Vagina (tissue), 2 donors: ENCODE measurements at regions not wholly inside any gene's neighbourhood (a gene's known extent, or its start where the extent isn't known, plus 50 kb on each side); places are given as distances from the start of the nearest gene placed in this dataset.
"Not testable (repeated sequence)": the region's sequence is repeated elsewhere in the genome, so short reads cannot be mapped to it uniquely, and the experiment has no call there.

Experiments
- DNase-seq, 2 donors: peaks; one replicate each; pipeline ENCODE4 v3.0.0-alpha.2; 2017; ENCODE audit errors: extremely low spot score in 2 of 2
- H3K27ac ChIP-seq: fragments of 200-600 bp; sonication (generic); one replicate; pipeline ENCODE4 v1.5.1; 2019
- H3K27me3 ChIP-seq: fragments of 200-600 bp; sonication (generic); one replicate; pipeline ENCODE4 v1.5.1; 2019
- H3K36me3 ChIP-seq, 2 donors: fragments of 200-600 bp; sonication (generic); one replicate each; pipeline ENCODE4 v1.5.1; 2017 to 2019
- H3K4me1 ChIP-seq: fragments of 200-600 bp; sonication (generic); one replicate; pipeline ENCODE4 v1.5.1; 2019
- H3K4me3 ChIP-seq, 2 donors: fragments of 200-600 bp; sonication (generic); 1 replicate in 1 of 2; 2 replicates in 1 of 2; pipeline ENCODE4 v1.5.1; 2016 to 2019
- H3K9me3 ChIP-seq: fragments of 200-600 bp; sonication (generic); one replicate; pipeline ENCODE4 v1.5.1; 2019
- POLR2A ChIP-seq, 2 donors: fragments of 450-650 bp; IDR thresholded peaks; one replicate each; pipeline ENCODE4 v1.6.1; 2017; ENCODE audit warnings: antibody characterized with exemption in 2 of 2, mild to moderate bottlenecking in 2 of 2, moderate library complexity in 2 of 2
- POLR2AphosphoS5 ChIP-seq, 2 donors: sonication (generic); formaldehyde crosslinking; IDR thresholded peaks; one replicate each; pipeline ENCODE4 v1.9.0; 2017; ENCODE audit warnings: antibody characterized with exemption in 2 of 2, mild to moderate bottlenecking in 2 of 2, low read depth in 1 of 2; ENCODE audit not compliant: insufficient read depth in 1 of 2
- intact Hi-C: fragments of 100-400 bp; cut with DNase I; formaldehyde crosslinking; loops from one replicate; pipeline ENCODE4 v1.15.1; 2023
- TF ChIP-seq, protein P1 (sequence below), 3 experiments: fragments of 450-650 bp in 2 of 3; fragments of 200-600 bp in 1 of 3; sonication (generic) in 1 of 3; IDR thresholded peaks; one replicate each; pipeline ENCODE4 v1.5.1; 2017 to 2019; ENCODE audit warnings: antibody characterized with exemption in 3 of 3, mild to moderate bottlenecking in 2 of 3, moderate library complexity in 2 of 3

DNA sequence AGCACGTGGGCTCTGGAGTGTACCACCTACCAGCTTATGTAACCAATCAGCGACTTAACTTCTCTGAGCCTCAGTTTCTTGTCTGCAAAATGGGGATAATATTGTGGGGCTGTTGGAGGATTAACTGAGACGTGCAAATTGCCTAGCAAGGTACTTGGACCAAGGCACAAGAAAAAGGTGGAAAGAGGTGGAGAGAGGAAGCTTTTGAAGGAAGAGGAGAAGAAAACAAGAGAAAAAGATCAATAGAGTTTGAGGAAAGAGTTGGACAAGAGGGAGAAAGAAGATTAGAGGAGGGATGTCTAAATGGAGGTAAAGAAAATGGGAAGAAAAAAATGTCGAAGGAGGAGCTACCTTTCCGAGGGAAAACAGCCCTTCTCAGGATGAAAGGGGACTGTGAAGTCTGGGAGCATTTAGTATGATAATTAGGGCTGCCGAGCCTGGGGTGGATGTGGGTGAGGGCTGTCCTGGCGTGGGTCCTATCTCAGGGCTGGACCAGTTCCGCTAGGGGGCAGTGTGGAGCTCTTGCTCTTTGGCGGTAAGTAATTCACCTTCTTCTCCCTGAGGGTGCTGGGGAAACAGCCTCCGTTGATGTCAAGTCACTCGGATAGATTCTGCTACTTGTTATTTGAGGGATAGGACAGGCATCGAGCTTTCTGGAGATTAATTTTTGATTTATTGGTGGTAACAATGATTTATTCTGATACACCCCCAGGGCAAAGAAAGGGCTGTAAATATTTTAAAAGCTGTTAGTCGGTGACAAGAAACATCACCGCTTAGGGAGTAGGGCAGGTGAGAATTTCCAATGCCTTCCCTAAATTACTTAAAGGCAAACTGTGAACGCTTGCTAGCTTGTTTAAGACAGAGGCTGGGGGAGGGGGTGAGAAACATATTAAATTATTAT, 79.0 kb upstream of the NFASC start:
- Histone ChIP-seq H3K27me3 (no peaks in the 10 kb centered on the region), H3K27ac (no peak overlapping the region), H3K36me3 (no peaks in the 10 kb centered on the region), H3K9me3 (no peaks in the 10 kb centered on the region), H3K4me3 (no peak overlapping the region), H3K4me1 (no peaks in the 10 kb centered on the region)
- no peak for TF ChIP-seq POLR2AphosphoS5 (IDR thresholded peaks at IDR 0.05; ENCODE audit: insufficient read depth in 1 of 2, low read depth in 1 of 2)
- TF ChIP-seq, protein P1, sequence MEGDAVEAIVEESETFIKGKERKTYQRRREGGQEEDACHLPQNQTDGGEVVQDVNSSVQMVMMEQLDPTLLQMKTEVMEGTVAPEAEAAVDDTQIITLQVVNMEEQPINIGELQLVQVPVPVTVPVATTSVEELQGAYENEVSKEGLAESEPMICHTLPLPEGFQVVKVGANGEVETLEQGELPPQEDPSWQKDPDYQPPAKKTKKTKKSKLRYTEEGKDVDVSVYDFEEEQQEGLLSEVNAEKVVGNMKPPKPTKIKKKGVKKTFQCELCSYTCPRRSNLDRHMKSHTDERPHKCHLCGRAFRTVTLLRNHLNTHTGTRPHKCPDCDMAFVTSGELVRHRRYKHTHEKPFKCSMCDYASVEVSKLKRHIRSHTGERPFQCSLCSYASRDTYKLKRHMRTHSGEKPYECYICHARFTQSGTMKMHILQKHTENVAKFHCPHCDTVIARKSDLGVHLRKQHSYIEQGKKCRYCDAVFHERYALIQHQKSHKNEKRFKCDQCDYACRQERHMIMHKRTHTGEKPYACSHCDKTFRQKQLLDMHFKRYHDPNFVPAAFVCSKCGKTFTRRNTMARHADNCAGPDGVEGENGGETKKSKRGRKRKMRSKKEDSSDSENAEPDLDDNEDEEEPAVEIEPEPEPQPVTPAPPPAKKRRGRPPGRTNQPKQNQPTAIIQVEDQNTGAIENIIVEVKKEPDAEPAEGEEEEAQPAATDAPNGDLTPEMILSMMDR (IDR thresholded peaks at IDR 0.05) = peak in 2 of 3 experiments; percentile 31 to 38
- intact Hi-C loops = loop anchor here (5.0 kb wide), 1 partner anchor 219 kb away; no protein-coding TSS in a partner anchor
- no peak for DNase-seq

DNA sequence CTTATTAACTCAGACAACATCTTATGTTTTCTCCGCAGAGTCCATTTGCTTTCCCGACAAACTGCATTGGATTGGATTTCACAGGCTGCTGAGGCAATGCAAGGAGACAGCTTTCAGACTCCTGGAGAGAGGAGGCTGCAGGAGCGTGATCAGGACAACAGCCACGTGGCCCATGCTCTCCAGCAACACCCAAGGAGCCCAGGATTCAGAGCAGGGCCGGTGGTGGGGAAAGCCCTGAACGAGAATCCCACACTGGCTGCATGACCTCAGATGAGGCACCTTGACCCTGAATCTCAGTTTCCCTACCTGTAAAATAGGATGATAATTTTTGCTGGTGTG, 78.3 kb upstream of the NFASC start:
- no peaks in the 10 kb centered on the region for H3K27me3 ChIP-seq
- DNase-seq = no peak
- intact Hi-C loops = loop anchor here (5.0 kb wide), 1 partner anchor 220 kb away; no protein-coding TSS in a partner anchor
- H3K36me3 ChIP-seq = no peaks in the 10 kb centered on the region
- TF ChIP-seq, protein P1 (IDR thresholded peaks at IDR 0.05) = no peak
- TF ChIP-seq POLR2A (IDR thresholded peaks at IDR 0.05) (no peak), POLR2AphosphoS5 (IDR thresholded peaks at IDR 0.05; ENCODE audit: insufficient read depth in 1 of 2, low read depth in 1 of 2) (no peak)
- no peaks in the 10 kb centered on the region for H3K4me1 ChIP-seq
- H3K4me3 ChIP-seq = no peak overlapping the region
- H3K27ac ChIP-seq = no peak overlapping the region
- no peaks in the 10 kb centered on the region for H3K9me3 ChIP-seq

- H3K27me3 ChIP-seq = no peaks in the 10 kb centered on the region
- TF ChIP-seq POLR2A (IDR thresholded peaks at IDR 0.05) (no peak), POLR2AphosphoS5 (IDR thresholded peaks at IDR 0.05; ENCODE audit: insufficient read depth in 1 of 2, low read depth in 1 of 2) (no peak)
- TF ChIP-seq, protein P1 (IDR thresholded peaks at IDR 0.05) = no peak
- H3K27ac ChIP-seq = no peak overlapping the region
- no peaks in the 10 kb centered on the region for H3K9me3 ChIP-seq
- intact Hi-C loops = loop anchor here (5.0 kb wide), 1 partner anchor 221 kb away; no protein-coding TSS in a partner anchor
- no peaks in the 10 kb centered on the region for H3K36me3 ChIP-seq
- H3K4me3 ChIP-seq = no peak overlapping the region
- DNase-seq = no peak
- H3K4me1 ChIP-seq = no peaks in the 10 kb centered on the region
Measured at GRCh38 chr1:204793259-204793914, 77.3 kb upstream of the NFASC start.

DNA sequence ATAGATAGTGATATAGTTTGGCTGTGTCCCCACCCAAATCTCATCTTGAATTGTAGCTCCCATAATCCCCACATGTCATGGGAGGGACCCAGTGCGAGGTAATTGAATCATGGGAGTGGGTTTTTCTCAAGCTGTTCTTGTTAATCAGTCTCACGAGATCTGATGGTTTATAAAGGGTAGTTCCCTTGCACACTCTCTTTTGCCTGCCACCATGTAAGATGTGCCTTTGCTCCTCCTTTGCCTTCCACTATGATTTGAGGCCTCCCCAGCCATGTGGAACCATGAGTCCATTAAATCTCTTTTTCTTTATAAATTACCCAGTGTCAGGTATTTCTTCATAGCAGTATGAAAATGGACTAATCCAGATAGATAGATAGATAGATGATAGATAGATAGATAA, 73.8 kb upstream of the NFASC start:
- H3K4me3 ChIP-seq, H3K27me3 ChIP-seq, H3K36me3 ChIP-seq, H3K4me1 ChIP-seq, intact Hi-C loops, DNase-seq, H3K9me3 ChIP-seq, H3K27ac ChIP-seq: not testable (repeated sequence)

DNA sequence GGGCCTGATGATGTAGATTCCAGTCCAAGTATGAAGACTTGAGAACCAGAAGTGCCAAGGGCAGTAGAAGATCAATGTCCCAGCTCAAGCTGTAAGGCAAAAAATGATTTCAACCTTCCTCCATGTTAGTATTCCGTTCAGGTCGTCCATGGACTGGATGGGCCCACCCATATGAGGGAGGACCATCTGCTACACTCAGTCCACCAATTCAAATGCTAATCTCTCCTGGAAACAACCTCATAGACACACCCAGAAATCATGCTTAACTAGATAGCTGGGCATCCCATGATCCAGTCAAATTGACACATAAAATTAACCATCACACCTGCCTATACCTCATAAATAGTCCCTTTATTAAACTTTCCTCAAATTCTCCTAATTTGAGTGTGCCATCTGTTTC, 73.3 kb upstream of the NFASC start:
- DNase-seq = no peak
- H3K9me3 ChIP-seq = no peaks in the 10 kb centered on the region
- no peak overlapping the region for H3K27ac ChIP-seq
- H3K36me3 ChIP-seq = no peaks in the 10 kb centered on the region
- no peak overlapping the region for H3K4me3 ChIP-seq
- no peaks in the 10 kb centered on the region for H3K27me3 ChIP-seq
- TF ChIP-seq, protein P1 (IDR thresholded peaks at IDR 0.05) = no peak
- TF ChIP-seq POLR2AphosphoS5 (IDR thresholded peaks at IDR 0.05; ENCODE audit: insufficient read depth in 1 of 2, low read depth in 1 of 2) (no peak), POLR2A (IDR thresholded peaks at IDR 0.05) (no peak)
- intact Hi-C loops = no loop called here
- H3K4me1 ChIP-seq = no peaks in the 10 kb centered on the region
